Neutrophil (primary cell): ENCODE measurements at regions not wholly inside any gene's neighbourhood (a gene's known extent, or its start where the extent isn't known, plus 50 kb on each side); places are given as distances from the start of the nearest gene placed in this dataset.

Experiments
- H3K27ac ChIP-seq: fragments of 200-600 bp; sonication (generic); 2 replicates; pipeline ENCODE4 v1.5.1; 2016; ENCODE audit warnings: mild to moderate bottlenecking, moderate library complexity
- H3K27me3 ChIP-seq: fragments of 200-600 bp; sonication (generic); 2 replicates; pipeline ENCODE4 v1.6.0; 2016; ENCODE audit warnings: mild to moderate bottlenecking
- H3K36me3 ChIP-seq: fragments of 200-600 bp; sonication (generic); 2 replicates; pipeline ENCODE4 v1.5.1; 2017
- H3K4me1 ChIP-seq, 2 experiments: fragments of 200-600 bp in 1 of 2; sonication (generic) in 1 of 2; 1 replicate in 1 of 2; 2 replicates in 1 of 2; pipeline versions ENCODE4 v1.5.1 to v1.6.1; 2013 to 2016; ENCODE audit warnings: low read depth in 1 of 2, low read length in 1 of 2, mild to moderate bottlenecking in 1 of 2, moderate library complexity in 1 of 2; ENCODE audit not compliant: control insufficient read depth in 1 of 2, insufficient read depth in 1 of 2
- H3K4me3 ChIP-seq, 2 experiments: fragments of 200-600 bp in 1 of 2; sonication (generic) in 1 of 2; 1 replicate in 1 of 2; 2 replicates in 1 of 2; pipeline ENCODE4 v1.5.1; 2013 to 2016; ENCODE audit warnings: low read depth in 1 of 2, low read length in 1 of 2, mild to moderate bottlenecking in 1 of 2, moderate library complexity in 1 of 2
- H3K9me3 ChIP-seq: fragments of 200-600 bp; sonication (generic); 2 replicates; pipeline ENCODE4 v1.5.1; 2016
- TF ChIP-seq, protein P1 (sequence below): fragments of 200-600 bp; sonication (generic); IDR thresholded peaks from 2 replicates; pipeline ENCODE4 v1.5.1; 2016; ENCODE audit warnings: antibody characterized with exemption

DNA sequence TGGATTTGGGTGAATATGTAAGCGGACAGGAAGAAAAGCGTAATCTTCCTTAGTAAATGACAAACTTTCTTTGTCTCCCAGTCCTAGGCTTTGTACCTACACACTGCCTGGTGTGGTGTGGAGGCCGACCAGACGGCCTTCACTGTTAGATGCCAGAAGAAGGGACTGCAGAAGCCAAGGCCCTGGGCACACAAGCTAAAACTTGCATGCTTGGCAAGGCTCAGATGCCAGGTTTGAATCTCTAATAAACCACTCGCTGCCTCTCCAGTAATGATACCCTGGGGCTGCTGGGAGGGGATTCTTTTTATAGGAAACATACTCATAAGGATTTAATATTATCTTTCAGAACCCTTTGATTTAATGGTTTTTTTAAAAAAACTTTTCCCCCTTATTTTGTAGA is 263.8 kb downstream of the PTPRC start:
- H3K27me3 ChIP-seq = no peaks in the 10 kb centered on the region
- H3K4me3 ChIP-seq = no peak overlapping the region
- TF ChIP-seq, protein P1, sequence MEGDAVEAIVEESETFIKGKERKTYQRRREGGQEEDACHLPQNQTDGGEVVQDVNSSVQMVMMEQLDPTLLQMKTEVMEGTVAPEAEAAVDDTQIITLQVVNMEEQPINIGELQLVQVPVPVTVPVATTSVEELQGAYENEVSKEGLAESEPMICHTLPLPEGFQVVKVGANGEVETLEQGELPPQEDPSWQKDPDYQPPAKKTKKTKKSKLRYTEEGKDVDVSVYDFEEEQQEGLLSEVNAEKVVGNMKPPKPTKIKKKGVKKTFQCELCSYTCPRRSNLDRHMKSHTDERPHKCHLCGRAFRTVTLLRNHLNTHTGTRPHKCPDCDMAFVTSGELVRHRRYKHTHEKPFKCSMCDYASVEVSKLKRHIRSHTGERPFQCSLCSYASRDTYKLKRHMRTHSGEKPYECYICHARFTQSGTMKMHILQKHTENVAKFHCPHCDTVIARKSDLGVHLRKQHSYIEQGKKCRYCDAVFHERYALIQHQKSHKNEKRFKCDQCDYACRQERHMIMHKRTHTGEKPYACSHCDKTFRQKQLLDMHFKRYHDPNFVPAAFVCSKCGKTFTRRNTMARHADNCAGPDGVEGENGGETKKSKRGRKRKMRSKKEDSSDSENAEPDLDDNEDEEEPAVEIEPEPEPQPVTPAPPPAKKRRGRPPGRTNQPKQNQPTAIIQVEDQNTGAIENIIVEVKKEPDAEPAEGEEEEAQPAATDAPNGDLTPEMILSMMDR = no peak
- no peaks in the 10 kb centered on the region for H3K36me3 ChIP-seq
- no peaks in the 10 kb centered on the region for H3K4me1 ChIP-seq
- no peaks in the 10 kb centered on the region for H3K9me3 ChIP-seq
- H3K27ac ChIP-seq = no peak overlapping the region

DNA sequence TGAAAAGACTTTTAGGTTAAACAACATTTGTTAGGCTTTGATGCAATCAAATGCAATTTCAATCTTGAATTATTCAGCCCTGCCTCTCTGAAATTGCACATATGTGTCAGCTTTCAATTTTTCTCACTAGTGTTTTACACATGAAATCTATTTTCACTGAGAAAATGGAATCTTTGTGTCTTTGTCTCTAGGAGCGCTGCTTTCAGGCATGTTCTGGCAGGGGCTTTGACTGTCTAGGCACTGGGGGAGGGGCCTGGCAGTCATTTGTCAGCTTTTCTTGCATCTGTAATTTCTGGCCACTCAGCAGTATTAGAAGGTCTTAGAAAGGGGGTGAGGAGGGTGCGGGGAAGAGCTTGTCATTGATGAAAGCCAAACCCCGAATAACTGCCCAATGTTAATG is 264.4 kb downstream of the PTPRC start:
- H3K4me1 ChIP-seq = no peaks in the 10 kb centered on the region
- H3K9me3 ChIP-seq = no peaks in the 10 kb centered on the region
- H3K36me3 ChIP-seq = no peaks in the 10 kb centered on the region
- TF ChIP-seq, protein P1 = no peak
- H3K4me3 ChIP-seq = no peak overlapping the region
- no peak overlapping the region for H3K27ac ChIP-seq
- no peaks in the 10 kb centered on the region for H3K27me3 ChIP-seq

DNA sequence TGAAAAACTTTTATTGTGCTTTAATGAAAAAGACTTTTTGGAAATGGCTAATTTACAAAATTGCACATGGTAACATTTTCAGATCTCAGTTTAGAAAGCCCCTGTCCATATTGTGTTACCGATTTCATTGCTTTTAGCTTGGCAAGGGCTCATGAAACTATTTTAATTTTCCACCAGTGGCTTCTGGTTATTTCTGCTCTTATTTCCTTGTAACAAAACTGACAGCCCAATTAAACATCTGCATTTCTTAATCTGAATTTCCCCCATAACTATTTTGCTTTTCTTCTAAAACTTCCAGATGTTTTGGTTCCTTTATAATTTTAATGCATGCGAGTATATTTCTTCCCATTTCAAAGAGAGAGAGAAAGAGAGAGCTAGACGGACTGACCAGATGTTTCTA is 264.8 kb downstream of the PTPRC start:
- Histone ChIP-seq H3K4me1 (no peaks in the 10 kb centered on the region), H3K27me3 (no peaks in the 10 kb centered on the region), H3K9me3 (no peaks in the 10 kb centered on the region), H3K36me3 (no peaks in the 10 kb centered on the region), H3K27ac (no peak overlapping the region), H3K4me3 (no peak overlapping the region)
- TF ChIP-seq, protein P1 = no peak

DNA sequence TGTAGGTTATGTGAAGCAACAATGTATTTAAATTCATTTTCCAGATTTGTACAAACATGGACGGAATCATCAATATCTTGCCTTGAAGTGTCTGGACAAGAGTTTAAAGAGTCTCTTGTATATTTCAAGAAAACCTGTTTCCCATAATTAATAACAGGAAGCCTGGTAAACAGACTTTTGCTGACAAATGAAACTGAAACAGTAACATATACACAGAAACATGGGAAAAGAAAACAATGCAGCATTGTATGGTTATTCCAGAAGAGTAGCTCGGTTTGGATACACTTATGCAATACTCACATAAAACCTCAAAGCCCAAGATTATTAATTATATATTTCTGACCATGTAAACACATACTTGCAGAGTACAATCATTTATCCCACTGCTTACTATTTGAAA is 265.5 kb downstream of the PTPRC start:
- no peaks in the 10 kb centered on the region for H3K4me1 ChIP-seq
- H3K9me3 ChIP-seq = no peaks in the 10 kb centered on the region
- no peaks in the 10 kb centered on the region for H3K36me3 ChIP-seq
- TF ChIP-seq, protein P1 = no peak
- no peak overlapping the region for H3K4me3 ChIP-seq
- no peaks in the 10 kb centered on the region for H3K27me3 ChIP-seq
- no peak overlapping the region for H3K27ac ChIP-seq

- Histone ChIP-seq H3K9me3 (no peaks in the 10 kb centered on the region), H3K36me3 (no peaks in the 10 kb centered on the region), H3K27ac (no peak overlapping the region), H3K4me1 (no peaks in the 10 kb centered on the region), H3K4me3 (no peak overlapping the region), H3K27me3 (no peaks in the 10 kb centered on the region)
- TF ChIP-seq, protein P1 = no peak
Observed at GRCh38 chr1:198906739-198907422, 268.0 kb downstream of the PTPRC start.

DNA sequence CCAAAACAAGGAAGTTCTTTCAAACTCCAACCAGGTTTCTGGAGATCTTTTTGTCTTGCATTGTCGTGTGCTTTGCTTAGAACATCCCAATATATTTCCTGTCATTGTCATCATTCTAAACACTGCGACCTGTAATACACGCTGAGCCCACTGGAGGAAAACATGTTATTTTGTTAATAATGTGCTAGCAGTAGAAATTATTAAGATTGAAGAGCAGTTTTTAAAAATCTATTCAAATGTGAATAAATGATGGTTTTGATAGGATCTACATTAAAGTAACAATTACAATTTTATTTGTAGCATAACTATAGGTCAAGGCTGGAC is 268.5 kb downstream of the PTPRC start:
- TF ChIP-seq, protein P1 = no peak
- Histone ChIP-seq H3K4me1 (no peaks in the 10 kb centered on the region), H3K27me3 (no peaks in the 10 kb centered on the region), H3K27ac (no peak overlapping the region), H3K36me3 (no peaks in the 10 kb centered on the region), H3K4me3 (no peak overlapping the region), H3K9me3 (no peaks in the 10 kb centered on the region)
